ENCODE measurements at regions not wholly inside any gene's neighbourhood (a gene's known extent, or its start where the extent isn't known, plus 50 kb on each side); places are given as distances from the start of the nearest gene placed in this dataset.

DNA sequence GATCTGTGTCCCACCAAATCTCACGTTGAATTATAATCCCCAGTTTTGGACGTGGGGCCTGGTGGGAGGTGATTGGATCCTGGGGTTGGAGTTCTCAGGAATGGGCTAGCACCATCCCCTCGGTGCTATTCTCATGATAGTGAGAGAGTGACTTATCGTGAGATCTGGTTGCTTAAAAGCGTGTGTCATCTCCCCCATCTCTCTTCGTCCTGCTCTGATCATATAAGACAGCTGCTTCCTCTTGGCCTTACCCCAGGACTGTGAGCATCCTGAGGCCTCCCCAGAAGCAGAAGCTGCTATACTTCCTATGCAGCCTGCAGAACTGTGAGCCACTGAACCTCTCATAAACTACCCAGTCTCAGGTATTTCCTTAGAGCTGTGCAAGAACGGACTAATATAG, 163.7 kb upstream of the NDUFV2 start:
- H3K4me1 ChIP-seq (ENCODE audit: control insufficient read depth in 4 of 4, insufficient read depth in 4 of 4, low read length in 3 of 4) = no peaks in the 10 kb centered on the region
- H3K4me3 ChIP-seq (ENCODE audit: low read depth in 1 of 3, low read length in 3 of 3) = no peak overlapping the region
- H3K27me3 ChIP-seq (ENCODE audit: control insufficient read depth in 4 of 4, insufficient read depth in 4 of 4, low read length in 3 of 4) = no peaks in the 10 kb centered on the region
- 77% methylated on average over 7 of the region's 7 CpGs for WGBS
- H3K9ac ChIP-seq (ENCODE audit: low read depth in 1 of 2, low read length in 2 of 2) = no peak overlapping the region
- no peak for TF ChIP-seq TAF1 (conservative IDR thresholded peaks at IDR 0.05)
- no peak for TF ChIP-seq RXRA (IDR thresholded peaks at IDR 0.05)
- TF ChIP-seq HNF4A (conservative IDR thresholded peaks at IDR 0.05) = no peak
- no peak for TF ChIP-seq FOXA1 (IDR thresholded peaks at IDR 0.05)
- TF ChIP-seq, protein P1, sequence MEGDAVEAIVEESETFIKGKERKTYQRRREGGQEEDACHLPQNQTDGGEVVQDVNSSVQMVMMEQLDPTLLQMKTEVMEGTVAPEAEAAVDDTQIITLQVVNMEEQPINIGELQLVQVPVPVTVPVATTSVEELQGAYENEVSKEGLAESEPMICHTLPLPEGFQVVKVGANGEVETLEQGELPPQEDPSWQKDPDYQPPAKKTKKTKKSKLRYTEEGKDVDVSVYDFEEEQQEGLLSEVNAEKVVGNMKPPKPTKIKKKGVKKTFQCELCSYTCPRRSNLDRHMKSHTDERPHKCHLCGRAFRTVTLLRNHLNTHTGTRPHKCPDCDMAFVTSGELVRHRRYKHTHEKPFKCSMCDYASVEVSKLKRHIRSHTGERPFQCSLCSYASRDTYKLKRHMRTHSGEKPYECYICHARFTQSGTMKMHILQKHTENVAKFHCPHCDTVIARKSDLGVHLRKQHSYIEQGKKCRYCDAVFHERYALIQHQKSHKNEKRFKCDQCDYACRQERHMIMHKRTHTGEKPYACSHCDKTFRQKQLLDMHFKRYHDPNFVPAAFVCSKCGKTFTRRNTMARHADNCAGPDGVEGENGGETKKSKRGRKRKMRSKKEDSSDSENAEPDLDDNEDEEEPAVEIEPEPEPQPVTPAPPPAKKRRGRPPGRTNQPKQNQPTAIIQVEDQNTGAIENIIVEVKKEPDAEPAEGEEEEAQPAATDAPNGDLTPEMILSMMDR (IDR thresholded peaks at IDR 0.05; ENCODE audit: low read depth, low read length, missing input control) = no peak
- no peak for TF ChIP-seq YY1 (IDR thresholded peaks at IDR 0.05)
- no peak for TF ChIP-seq JUND (IDR thresholded peaks at IDR 0.05)
- TF ChIP-seq SP1 (IDR thresholded peaks at IDR 0.05) = no peak
- TF ChIP-seq, protein P2, sequence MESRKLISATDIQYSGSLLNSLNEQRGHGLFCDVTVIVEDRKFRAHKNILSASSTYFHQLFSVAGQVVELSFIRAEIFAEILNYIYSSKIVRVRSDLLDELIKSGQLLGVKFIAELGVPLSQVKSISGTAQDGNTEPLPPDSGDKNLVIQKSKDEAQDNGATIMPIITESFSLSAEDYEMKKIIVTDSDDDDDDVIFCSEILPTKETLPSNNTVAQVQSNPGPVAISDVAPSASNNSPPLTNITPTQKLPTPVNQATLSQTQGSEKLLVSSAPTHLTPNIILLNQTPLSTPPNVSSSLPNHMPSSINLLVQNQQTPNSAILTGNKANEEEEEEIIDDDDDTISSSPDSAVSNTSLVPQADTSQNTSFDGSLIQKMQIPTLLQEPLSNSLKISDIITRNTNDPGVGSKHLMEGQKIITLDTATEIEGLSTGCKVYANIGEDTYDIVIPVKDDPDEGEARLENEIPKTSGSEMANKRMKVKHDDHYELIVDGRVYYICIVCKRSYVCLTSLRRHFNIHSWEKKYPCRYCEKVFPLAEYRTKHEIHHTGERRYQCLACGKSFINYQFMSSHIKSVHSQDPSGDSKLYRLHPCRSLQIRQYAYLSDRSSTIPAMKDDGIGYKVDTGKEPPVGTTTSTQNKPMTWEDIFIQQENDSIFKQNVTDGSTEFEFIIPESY (IDR thresholded peaks at IDR 0.05) = no peak
- TF ChIP-seq, protein P3, sequence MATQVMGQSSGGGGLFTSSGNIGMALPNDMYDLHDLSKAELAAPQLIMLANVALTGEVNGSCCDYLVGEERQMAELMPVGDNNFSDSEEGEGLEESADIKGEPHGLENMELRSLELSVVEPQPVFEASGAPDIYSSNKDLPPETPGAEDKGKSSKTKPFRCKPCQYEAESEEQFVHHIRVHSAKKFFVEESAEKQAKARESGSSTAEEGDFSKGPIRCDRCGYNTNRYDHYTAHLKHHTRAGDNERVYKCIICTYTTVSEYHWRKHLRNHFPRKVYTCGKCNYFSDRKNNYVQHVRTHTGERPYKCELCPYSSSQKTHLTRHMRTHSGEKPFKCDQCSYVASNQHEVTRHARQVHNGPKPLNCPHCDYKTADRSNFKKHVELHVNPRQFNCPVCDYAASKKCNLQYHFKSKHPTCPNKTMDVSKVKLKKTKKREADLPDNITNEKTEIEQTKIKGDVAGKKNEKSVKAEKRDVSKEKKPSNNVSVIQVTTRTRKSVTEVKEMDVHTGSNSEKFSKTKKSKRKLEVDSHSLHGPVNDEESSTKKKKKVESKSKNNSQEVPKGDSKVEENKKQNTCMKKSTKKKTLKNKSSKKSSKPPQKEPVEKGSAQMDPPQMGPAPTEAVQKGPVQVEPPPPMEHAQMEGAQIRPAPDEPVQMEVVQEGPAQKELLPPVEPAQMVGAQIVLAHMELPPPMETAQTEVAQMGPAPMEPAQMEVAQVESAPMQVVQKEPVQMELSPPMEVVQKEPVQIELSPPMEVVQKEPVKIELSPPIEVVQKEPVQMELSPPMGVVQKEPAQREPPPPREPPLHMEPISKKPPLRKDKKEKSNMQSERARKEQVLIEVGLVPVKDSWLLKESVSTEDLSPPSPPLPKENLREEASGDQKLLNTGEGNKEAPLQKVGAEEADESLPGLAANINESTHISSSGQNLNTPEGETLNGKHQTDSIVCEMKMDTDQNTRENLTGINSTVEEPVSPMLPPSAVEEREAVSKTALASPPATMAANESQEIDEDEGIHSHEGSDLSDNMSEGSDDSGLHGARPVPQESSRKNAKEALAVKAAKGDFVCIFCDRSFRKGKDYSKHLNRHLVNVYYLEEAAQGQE (IDR thresholded peaks at IDR 0.05) = no peak
- TF ChIP-seq NR2F2 (IDR thresholded peaks at IDR 0.05) = no peak
- no peak for TF ChIP-seq HNF4G (IDR thresholded peaks at IDR 0.05)
- no peak for TF ChIP-seq FOXA2 (IDR thresholded peaks at IDR 0.05)
- TF ChIP-seq MAX (IDR thresholded peaks at IDR 0.05) = no peak
- TF ChIP-seq, protein P4, sequence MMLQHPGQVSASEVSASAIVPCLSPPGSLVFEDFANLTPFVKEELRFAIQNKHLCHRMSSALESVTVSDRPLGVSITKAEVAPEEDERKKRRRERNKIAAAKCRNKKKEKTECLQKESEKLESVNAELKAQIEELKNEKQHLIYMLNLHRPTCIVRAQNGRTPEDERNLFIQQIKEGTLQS (IDR thresholded peaks at IDR 0.05) = no peak
- TF ChIP-seq GABPA (IDR thresholded peaks at IDR 0.05 in 1 of 2, conservative IDR thresholded peaks at IDR 0.05 in 1 of 2) = no peak
- no peaks in the 10 kb centered on the region for H3K9me3 ChIP-seq (ENCODE audit: control insufficient read depth in 4 of 4, low read length in 3 of 4)
- no peaks in the 10 kb centered on the region for H3K36me3 ChIP-seq (ENCODE audit: control insufficient read depth in 4 of 4, insufficient read depth in 3 of 4, low read depth in 1 of 4, low read length in 3 of 4)
- no peak overlapping the region for H3K27ac ChIP-seq (ENCODE audit: low read depth in 1 of 2, low read length in 2 of 2)
- DNase-seq (ENCODE audit: low spot score) = no peak
